ENCODE measurements at regions not wholly inside any gene's neighbourhood (a gene's known extent, or its start where the extent isn't known, plus 50 kb on each side); places are given as distances from the start of the nearest gene placed in this dataset.
"Not testable (repeated sequence)": the region's sequence is repeated elsewhere in the genome, so short reads cannot be mapped to it uniquely, and the experiment has no call there.

DNA sequence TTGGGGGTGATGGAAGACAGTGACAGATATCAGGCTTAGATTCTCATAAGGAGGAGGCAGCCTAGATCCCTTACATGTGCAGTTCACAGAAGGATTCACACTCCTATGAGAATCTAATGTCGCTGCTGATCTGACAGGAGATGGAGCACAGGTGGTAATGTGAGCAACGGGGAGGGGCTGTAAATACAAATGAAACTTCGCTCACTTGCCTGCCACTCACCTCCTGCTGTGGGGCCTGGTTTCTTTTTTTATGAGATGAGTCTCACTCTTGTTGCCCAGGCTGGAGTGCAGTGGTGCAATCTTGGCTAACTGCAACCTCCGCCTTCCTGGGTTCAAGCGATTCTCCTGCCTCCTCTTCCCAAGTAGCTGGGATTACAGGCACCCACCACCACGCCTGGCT, 258.6 kb downstream of the EN1 start:
- H3K36me3 Mint-ChIP-seq, result no peaks in the 10 kb centered on the region
- DNase-seq (no peak), ATAC-seq (no peak)
- H3K9me3 Mint-ChIP-seq (ENCODE audit: low read depth), result no peaks in the 10 kb centered on the region
- H3K4me3 Mint-ChIP-seq, result no peak overlapping the region
- no peak overlapping the region for H3K27ac Mint-ChIP-seq
- H3K27me3 Mint-ChIP-seq, result no peaks in the 10 kb centered on the region
- CTCF ChIA-PET, result no interaction called here
- no peaks in the 10 kb centered on the region for H3K4me1 Mint-ChIP-seq

DNA sequence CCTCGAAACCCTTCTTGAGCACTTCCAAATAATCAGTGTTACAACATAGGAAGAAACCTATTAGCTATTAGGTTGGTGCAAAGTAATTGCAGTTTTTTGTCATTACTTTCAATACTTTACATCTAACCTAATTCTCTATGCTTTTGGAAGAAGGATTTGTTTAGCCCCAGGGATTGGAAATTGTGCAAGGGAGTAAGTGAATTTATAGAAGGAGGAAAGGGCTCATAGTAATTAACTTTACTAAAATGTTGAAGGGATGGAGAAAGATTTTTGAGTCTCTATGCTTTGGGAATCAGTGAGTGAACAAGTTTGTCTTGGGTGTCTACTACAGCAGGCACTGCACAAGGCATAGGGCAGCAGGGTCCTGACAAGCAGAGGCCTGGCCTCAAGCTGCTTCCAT, 261.1 kb downstream of the EN1 start:
- no peak for DNase-seq
- H3K36me3 Mint-ChIP-seq, result no peaks in the 10 kb centered on the region
- no peak overlapping the region for H3K27ac Mint-ChIP-seq
- no peak for ATAC-seq
- H3K4me3 Mint-ChIP-seq, result no peak overlapping the region
- no peaks in the 10 kb centered on the region for H3K4me1 Mint-ChIP-seq
- no peaks in the 10 kb centered on the region for H3K27me3 Mint-ChIP-seq
- CTCF ChIA-PET, result no interaction called here
- H3K9me3 Mint-ChIP-seq (ENCODE audit: low read depth), result no peaks in the 10 kb centered on the region

GRCh38 chr2:118584877-118585276, 262.6 kb downstream of the EN1 start:
- ATAC-seq (no peak), DNase-seq (no peak)
- CTCF ChIA-PET, result no interaction called here
- no peaks in the 10 kb centered on the region for H3K36me3 Mint-ChIP-seq
- no peaks in the 10 kb centered on the region for H3K27me3 Mint-ChIP-seq
- no peak overlapping the region for H3K27ac Mint-ChIP-seq
- no peak overlapping the region for H3K4me3 Mint-ChIP-seq
- H3K4me1 Mint-ChIP-seq, result no peaks in the 10 kb centered on the region
- H3K9me3 Mint-ChIP-seq (ENCODE audit: low read depth), result no peaks in the 10 kb centered on the region

- Mint-ChIP-seq H3K27ac (no peak overlapping the region), H3K4me1 (no peaks in the 10 kb centered on the region), H3K4me3 (no peak overlapping the region), H3K27me3 (no peaks in the 10 kb centered on the region), H3K9me3 (ENCODE audit: low read depth) (no peaks in the 10 kb centered on the region), H3K36me3 (no peaks in the 10 kb centered on the region)
- no peak for ATAC-seq
- CTCF ChIA-PET, result no interaction called here
- DNase-seq, result no peak
These were observed 263.2 kb downstream of the EN1 start for GRCh38 chr2:118584062-118584749.

DNA sequence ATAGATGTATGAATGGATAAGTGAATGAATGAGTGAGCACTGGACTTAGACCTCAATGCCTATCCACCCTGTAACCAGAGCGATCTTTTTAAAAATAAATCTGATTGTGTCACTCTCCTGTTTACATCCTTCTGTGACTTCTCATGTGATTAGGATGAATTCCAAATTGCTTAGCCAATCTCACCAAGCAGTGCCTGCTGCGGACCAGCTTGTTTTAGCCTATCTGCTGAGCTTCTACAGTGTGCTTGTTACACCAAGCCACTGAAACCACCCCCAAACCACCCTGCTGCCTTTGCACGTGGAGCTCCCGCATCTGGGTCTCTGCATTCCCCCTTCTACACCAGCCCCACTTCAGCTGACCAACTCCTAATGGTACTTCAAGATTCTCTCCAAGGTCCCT, 265.4 kb downstream of the EN1 start:
- Mint-ChIP-seq H3K27ac (no peak overlapping the region), H3K4me3 (no peak overlapping the region), H3K27me3 (no peaks in the 10 kb centered on the region), H3K4me1 (no peaks in the 10 kb centered on the region), H3K9me3 (ENCODE audit: low read depth) (no peaks in the 10 kb centered on the region), H3K36me3 (no peaks in the 10 kb centered on the region)
- no peak for ATAC-seq
- no peak for DNase-seq
- CTCF ChIA-PET, result no interaction called here

DNA sequence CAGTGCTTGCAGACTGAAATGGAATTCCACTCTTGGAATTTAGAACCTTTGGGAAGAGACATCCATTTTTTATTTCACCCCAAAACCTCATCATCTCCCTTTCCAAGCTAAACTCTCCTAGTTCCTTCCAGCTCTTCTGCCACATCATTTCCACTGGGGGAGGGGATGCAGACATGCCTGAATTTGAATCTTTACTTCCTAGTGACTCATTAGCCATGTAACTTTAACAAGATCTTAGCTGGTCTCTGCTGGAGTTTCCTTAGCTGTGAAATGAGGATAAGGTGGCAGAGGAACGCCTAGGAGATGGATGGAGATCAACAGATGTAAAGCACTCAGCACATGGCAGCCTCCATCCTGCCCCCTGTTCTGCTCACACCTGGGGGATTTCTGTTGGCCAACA, 266.8 kb downstream of the EN1 start:
- ATAC-seq, result no peak
- Mint-ChIP-seq H3K4me1 (no peaks in the 10 kb centered on the region), H3K36me3 (no peaks in the 10 kb centered on the region), H3K27ac (no peak overlapping the region), H3K4me3 (no peak overlapping the region), H3K27me3 (no peaks in the 10 kb centered on the region), H3K9me3 (ENCODE audit: low read depth) (no peaks in the 10 kb centered on the region)
- DNase-seq, result no peak
- CTCF ChIA-PET, result no interaction called here

GRCh38 chr2:118580107-118580506, 267.3 kb downstream of the EN1 start:
- Mint-ChIP-seq H3K27ac (no peak overlapping the region), H3K4me1 (no peaks in the 10 kb centered on the region), H3K36me3 (no peaks in the 10 kb centered on the region), H3K27me3 (no peaks in the 10 kb centered on the region), H3K9me3 (ENCODE audit: low read depth) (no peaks in the 10 kb centered on the region), H3K4me3 (no peak overlapping the region)
- DNase-seq (no peak), ATAC-seq (no peak)
- CTCF ChIA-PET, result no interaction called here

- H3K4me3 Mint-ChIP-seq, result no peak overlapping the region
- CTCF ChIA-PET, result no interaction called here
- no peaks in the 10 kb centered on the region for H3K27me3 Mint-ChIP-seq
- H3K4me1 Mint-ChIP-seq, result no peaks in the 10 kb centered on the region
- no peak overlapping the region for H3K27ac Mint-ChIP-seq
- H3K36me3 Mint-ChIP-seq, result no peaks in the 10 kb centered on the region
- DNase-seq, result no peak
- no peaks in the 10 kb centered on the region for H3K9me3 Mint-ChIP-seq (ENCODE audit: low read depth)
- ATAC-seq, result no peak
These were observed 270.2 kb downstream of the EN1 start for GRCh38 chr2:118577202-118577601.

- CTCF ChIA-PET, result no interaction called here
- H3K4me1 Mint-ChIP-seq, result no peaks in the 10 kb centered on the region
- DNase-seq (no peak), ATAC-seq (no peak)
- H3K27me3 Mint-ChIP-seq, result no peaks in the 10 kb centered on the region
- H3K4me3 Mint-ChIP-seq, result no peak overlapping the region
- H3K36me3 Mint-ChIP-seq, result no peaks in the 10 kb centered on the region
- no peaks in the 10 kb centered on the region for H3K9me3 Mint-ChIP-seq (ENCODE audit: low read depth)
- no peak overlapping the region for H3K27ac Mint-ChIP-seq
These were observed 271.2 kb downstream of the EN1 start for GRCh38 chr2:118576109-118576855.

DNA sequence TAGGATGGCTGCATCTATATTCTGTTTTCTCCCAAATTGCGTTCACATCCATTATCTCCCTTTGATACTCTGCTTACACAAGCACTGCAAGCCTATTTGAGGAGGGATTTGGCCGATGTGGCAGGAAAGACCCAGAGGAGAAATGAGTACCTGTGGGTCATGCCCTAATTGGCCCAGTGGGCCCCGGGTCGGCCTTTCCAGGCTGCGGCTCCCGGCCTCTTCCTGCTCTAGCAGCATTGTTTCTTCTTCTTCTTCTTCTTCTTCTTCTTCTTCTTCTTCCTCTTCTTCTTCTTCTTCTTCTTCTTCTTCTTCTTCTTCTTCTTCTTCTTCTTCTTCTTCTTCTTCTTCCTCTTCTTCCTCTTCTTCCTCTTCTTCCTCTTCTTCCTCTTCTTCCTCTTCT, 275.1 kb downstream of the EN1 start:
- H3K9me3 Mint-ChIP-seq (ENCODE audit: low read depth); H3K4me3 Mint-ChIP-seq; H3K27me3 Mint-ChIP-seq; ATAC-seq; CTCF ChIA-PET; H3K4me1 Mint-ChIP-seq; H3K36me3 Mint-ChIP-seq; H3K27ac Mint-ChIP-seq; DNase-seq: not testable (repeated sequence)

DNA sequence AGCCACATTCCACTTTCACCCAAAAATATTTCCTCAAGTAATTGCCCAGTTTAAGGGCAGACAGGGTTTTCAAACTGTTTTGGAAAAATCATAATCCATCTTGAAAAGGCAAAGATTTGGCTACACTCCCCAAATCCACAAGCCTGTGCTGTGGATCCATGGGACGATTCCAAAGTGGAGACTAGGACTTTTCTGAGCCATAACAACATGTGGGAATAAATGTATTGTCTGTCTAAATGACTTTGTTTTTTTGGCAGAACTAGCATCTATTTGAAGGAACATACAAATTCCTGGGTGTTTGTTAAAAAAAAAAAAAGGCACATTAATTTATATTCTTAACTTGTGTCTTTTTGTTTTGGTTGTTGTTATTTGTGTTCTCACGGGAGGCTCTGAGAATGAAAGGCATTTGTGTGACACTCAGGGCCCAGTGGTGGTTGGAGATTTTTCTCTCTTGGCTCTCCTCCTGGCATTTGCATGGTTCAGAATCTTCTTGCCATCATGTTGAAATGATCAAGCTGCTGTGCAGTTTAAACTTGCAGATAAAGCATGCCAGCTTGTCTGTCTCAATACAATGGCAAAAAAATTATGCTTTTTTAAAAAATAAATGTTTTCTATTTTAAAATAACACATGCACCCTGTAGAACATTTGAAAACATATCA, 277.4 kb downstream of the EN1 start:
- no peak for ATAC-seq
- Mint-ChIP-seq H3K9me3 (ENCODE audit: low read depth) (no peaks in the 10 kb centered on the region), H3K4me1 (no peaks in the 10 kb centered on the region)

GRCh38 chr2:118568700-118569099, 278.7 kb downstream of the EN1 start:
- no peak overlapping the region for H3K27ac Mint-ChIP-seq
- no peaks in the 10 kb centered on the region for H3K4me1 Mint-ChIP-seq
- CTCF ChIA-PET, result no interaction called here
- no peaks in the 10 kb centered on the region for H3K9me3 Mint-ChIP-seq (ENCODE audit: low read depth)
- peaks cover 3% of the 10 kb centered on the region for H3K27me3 Mint-ChIP-seq
- ATAC-seq (no peak), DNase-seq (no peak)
- no peaks in the 10 kb centered on the region for H3K36me3 Mint-ChIP-seq
- H3K4me3 Mint-ChIP-seq, result no peak overlapping the region

More for the DNA sequence above, 277.4 kb downstream of the EN1 start:
- no peaks in the 10 kb centered on the region for H3K36me3 Mint-ChIP-seq
- H3K27ac Mint-ChIP-seq, result no peak overlapping the region
- DNase-seq, result no peak
- CTCF ChIA-PET, result no interaction called here
- H3K27me3 Mint-ChIP-seq, result peaks cover 3% of the 10 kb centered on the region
- no peak overlapping the region for H3K4me3 Mint-ChIP-seq

DNA sequence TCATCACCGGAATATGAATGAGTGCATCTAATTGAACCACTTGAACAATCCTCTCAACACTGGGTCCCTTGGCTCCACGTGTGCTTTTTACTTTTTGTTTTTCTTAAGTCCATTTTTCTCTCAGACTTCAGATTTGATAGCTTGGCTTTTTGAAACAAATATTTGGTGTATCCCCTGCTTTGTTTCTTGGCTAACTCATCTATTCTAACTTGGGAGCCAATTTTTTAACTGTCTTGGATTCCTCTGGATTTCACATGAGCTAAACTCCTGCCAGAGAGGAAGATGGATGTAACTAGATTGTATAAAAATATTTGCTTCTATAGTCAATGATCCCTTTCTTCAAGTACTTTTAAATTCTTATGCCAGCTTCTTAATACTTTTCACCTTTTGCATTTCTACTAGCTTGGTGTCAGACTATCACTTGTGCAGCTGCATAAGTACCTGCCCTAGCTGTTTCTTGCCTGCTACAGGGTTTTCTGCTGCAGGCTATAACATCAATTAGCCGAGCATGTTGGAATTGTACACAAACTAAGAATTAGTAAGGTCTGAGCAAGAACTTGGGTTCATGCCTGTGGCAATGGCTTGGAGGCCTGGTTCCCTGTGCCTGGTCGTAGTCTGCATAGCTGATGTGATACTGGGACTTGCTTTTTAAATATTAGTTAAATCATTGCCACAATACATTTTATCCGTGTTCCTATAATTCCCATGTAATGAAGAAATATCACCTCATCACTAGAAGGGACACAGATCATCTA, 281.5 kb downstream of the EN1 start:
- no peaks in the 10 kb centered on the region for H3K36me3 Mint-ChIP-seq
- no peaks in the 10 kb centered on the region for H3K9me3 Mint-ChIP-seq (ENCODE audit: low read depth)
- no peak overlapping the region for H3K27ac Mint-ChIP-seq
- ATAC-seq (no peak), DNase-seq (no peak)
- no peaks in the 10 kb centered on the region for H3K4me1 Mint-ChIP-seq
- peaks cover 3% of the 10 kb centered on the region for H3K27me3 Mint-ChIP-seq
- H3K4me3 Mint-ChIP-seq, result no peak overlapping the region
- CTCF ChIA-PET, result interaction anchor here (1.1 kb wide), 1 partner anchor 519 kb away, joined by 3 read pairs; no protein-coding TSS in a partner anchor
